ENCODE measurements at regions not wholly inside any gene's neighbourhood (a gene's known extent, or its start where the extent isn't known, plus 50 kb on each side); places are given as distances from the start of the nearest gene placed in this dataset.

GRCh38 chr9:91159664-91160121 lies 202.0 kb downstream of the AUH start:
- TF ChIP-seq GATA2 (IDR thresholded peaks at IDR 0.05; ENCODE audit: low read depth, low read length) = no peak
- TF ChIP-seq GATA3 (IDR thresholded peaks at IDR 0.05; ENCODE audit: low read depth, low read length) = no peak

All from SH-SY5Y (cell line).